Panc1 (cell line): ENCODE measurements at regions not wholly inside any gene's neighbourhood (a gene's known extent, or its start where the extent isn't known, plus 50 kb on each side); places are given as distances from the start of the nearest gene placed in this dataset.

Experiments used
- ATAC-seq: fragments of 200-7000 bp; cut with Tn5 transposase; 2 replicates; pipeline ENCODE4 v1.9.1; 2020; ENCODE audit warnings: mild to moderate bottlenecking, moderate library complexity
- BruUV-seq: library from RNA; stranded (reverse); fragments of 400-500 nt; replicated peaks from 2 replicates; lab custom pipeline; 2021; lab: Mats Ljungman, UMichigan
- CTCF ChIA-PET: fragments of 300-600 bp; sonication (Branson Sonifier 250); formaldehyde crosslinking; loops from one replicate; lab custom pipeline; 2022; ENCODE audit warnings: antibody characterized with exemption; lab: Charles Lee
- POLR2A ChIA-PET: fragments of 300-600 bp; sonication (Branson Sonifier 250); formaldehyde crosslinking; loops from one replicate; lab custom pipeline; 2022; ENCODE audit warnings: antibody characterized with exemption; lab: Charles Lee
- DNase-seq: peaks from one replicate; pipeline ENCODE4 v3.0.0-alpha.2; 2010; ENCODE audit warnings: low read depth, low spot score
- H3K27ac ChIP-seq: 2 replicates; pipeline ENCODE4 v1.5.1; 2011; ENCODE audit warnings: mild to moderate bottlenecking, low read length, inconsistent platforms
- H3K27me3 ChIP-seq: fragments of 200-500 bp; sonication (Bioruptor generic); 2 replicates; pipeline ENCODE4 v1.6.0; 2014; ENCODE audit warnings: low read length, inconsistent platforms; ENCODE audit not compliant: control insufficient read depth, insufficient read depth
- H3K36me3 ChIP-seq: fragments of 200-500 bp; sonication (Bioruptor generic); 2 replicates; pipeline ENCODE4 v1.5.1; 2014; ENCODE audit warnings: inconsistent platforms, mild to moderate bottlenecking, low read length, moderate library complexity; ENCODE audit not compliant: control insufficient read depth, insufficient read depth
- H3K4me1 ChIP-seq: 2 replicates; pipeline ENCODE4 v1.5.1; 2011; ENCODE audit warnings: inconsistent platforms, mild to moderate bottlenecking, low read length, moderate library complexity; ENCODE audit not compliant: control insufficient read depth, insufficient read depth
- H3K4me3 ChIP-seq, 2 experiments: 2 replicates each; pipeline ENCODE4 v1.5.1; 2011 to 2012; ENCODE audit warnings: low read depth in 2 of 2, low read length in 2 of 2, mild to moderate bottlenecking in 2 of 2, inconsistent platforms in 1 of 2, moderate library complexity in 1 of 2
- H3K9me3 ChIP-seq: fragments of 200-500 bp; sonication (Bioruptor generic); 2 replicates; pipeline ENCODE4 v1.5.1; 2014; ENCODE audit warnings: low read depth, mild to moderate bottlenecking, inconsistent platforms, low read length, moderate library complexity; ENCODE audit not compliant: control insufficient read depth, insufficient read depth
- CTCF ChIP-seq: fragments of 450-650 bp; IDR thresholded peaks from 2 replicates; pipeline ENCODE4 v1.5.1; 2017; ENCODE audit warnings: mild to moderate bottlenecking
- POLR2AphosphoS5 ChIP-seq: IDR thresholded peaks from 2 replicates; pipeline ENCODE4 v1.6.1; 2012; ENCODE audit warnings: mild to moderate bottlenecking, low read depth, low read length, moderate library complexity
- REST ChIP-seq, 2 experiments: IDR thresholded peaks; 2 replicates each; pipeline ENCODE4 v1.6.1; 2011 to 2012; ENCODE audit warnings: low read depth in 2 of 2, control low read depth in 1 of 2, low read length in 1 of 2, mild to moderate bottlenecking in 1 of 2, moderate library complexity in 1 of 2; ENCODE audit not compliant: insufficient read depth in 1 of 2
- SIN3A ChIP-seq: IDR thresholded peaks from 2 replicates; pipeline ENCODE4 v1.6.1; 2012; ENCODE audit warnings: low read depth, mild to moderate bottlenecking, low read length, moderate library complexity, borderline replicate concordance; ENCODE audit not compliant: insufficient read depth
- TCF7L2 ChIP-seq: IDR thresholded peaks from 2 replicates; pipeline ENCODE4 v1.6.1; 2011; ENCODE audit warnings: mild to moderate bottlenecking, low read depth, low read length, inconsistent platforms
- in situ Hi-C: cut with HindIII; loops from 2 replicates; pipeline ENCODE4 v1.10.0; 2016; ENCODE audit warnings: low sequenced_read_pairs, low pct_unique_long_range_greater_than_20kb
- intact Hi-C: fragments of 100-400 bp; cut with micrococcal nuclease; formaldehyde crosslinking; loops from one replicate; pipeline ENCODE4 v1.10.0; 2022; ENCODE audit not compliant: unreplicated experiment

- BruUV-seq, result no TSS peak
- Histone ChIP-seq H3K27ac (no peak overlapping the region), H3K36me3 (no peaks in the 10 kb centered on the region), H3K4me1 (no peaks in the 10 kb centered on the region), H3K4me3 (no peak overlapping the region), H3K27me3 (no peaks in the 10 kb centered on the region), H3K9me3 (no peaks in the 10 kb centered on the region)
- TF ChIP-seq REST (IDR thresholded peaks at IDR 0.05; ENCODE audit: insufficient read depth in 1 of 2, low read depth in 2 of 2, low read length in 1 of 2) (no peak), SIN3A (no peak)
- in situ Hi-C loops (no loop called here), intact Hi-C loops (no loop called here)
- POLR2A ChIA-PET, result no interaction called here
- CTCF ChIA-PET, result no interaction called here
- ATAC-seq (no peak), DNase-seq (no peak)
Measured at GRCh38 chr4:36737691-36738090, 456.3 kb downstream of the DTHD1 start.

GRCh38 chr4:36740796-36741310 is 459.4 kb downstream of the DTHD1 start:
- ChIA-PET POLR2A (no interaction called here), CTCF (no interaction called here)
- TF ChIP-seq SIN3A (no peak), CTCF (no peak), POLR2AphosphoS5 (no peak), TCF7L2 (no peak)
- Histone ChIP-seq H3K9me3 (no peaks in the 10 kb centered on the region), H3K36me3 (no peaks in the 10 kb centered on the region), H3K27me3 (no peaks in the 10 kb centered on the region), H3K27ac (no peak overlapping the region), H3K4me1 (no peaks in the 10 kb centered on the region), H3K4me3 (no peak overlapping the region)
- no peak for DNase-seq
- BruUV-seq, result no TSS peak
- in situ Hi-C loops (no loop called here), intact Hi-C loops (no loop called here)
- no peak for ATAC-seq

- Histone ChIP-seq H3K27me3 (no peaks in the 10 kb centered on the region), H3K4me3 (no peak overlapping the region), H3K36me3 (no peaks in the 10 kb centered on the region), H3K9me3 (no peaks in the 10 kb centered on the region), H3K4me1 (no peaks in the 10 kb centered on the region), H3K27ac (no peak overlapping the region)
- POLR2A ChIA-PET, result no interaction called here
- no peak for ATAC-seq
- no peak for DNase-seq
- CTCF ChIA-PET, result no interaction called here
- TF ChIP-seq POLR2AphosphoS5, result no peak
- no peak for TF ChIP-seq TCF7L2
- no peak for TF ChIP-seq CTCF
- no peak for TF ChIP-seq REST (IDR thresholded peaks at IDR 0.05; ENCODE audit: insufficient read depth in 1 of 2, low read depth in 2 of 2, low read length in 1 of 2)
- no peak for TF ChIP-seq SIN3A
- BruUV-seq, result no TSS peak
- in situ Hi-C loops (no loop called here), intact Hi-C loops (no loop called here)
Measured at GRCh38 chr4:36747277-36748129, 466.1 kb downstream of the DTHD1 start.
